DMS153 treated with DMSO at 0.1 percent for 48 hours (cell line): ENCODE measurements at regions not wholly inside any gene's neighbourhood (a gene's known extent, or its start where the extent isn't known, plus 50 kb on each side); places are given as distances from the start of the nearest gene placed in this dataset.
"Not testable (repeated sequence)": the region's sequence is repeated elsewhere in the genome, so short reads cannot be mapped to it uniquely, and the experiment has no call there.

Experiments used
- DNase-seq: peaks from one replicate; lab custom pipeline; 2025; ENCODE audit not compliant: unreplicated experiment; lab: John Stamatoyannopoulos, UW

- no peak for DNase-seq
These were observed 51.9 kb upstream of the NMUR2 start for GRCh38 chr5:152456815-152457443.

DNA sequence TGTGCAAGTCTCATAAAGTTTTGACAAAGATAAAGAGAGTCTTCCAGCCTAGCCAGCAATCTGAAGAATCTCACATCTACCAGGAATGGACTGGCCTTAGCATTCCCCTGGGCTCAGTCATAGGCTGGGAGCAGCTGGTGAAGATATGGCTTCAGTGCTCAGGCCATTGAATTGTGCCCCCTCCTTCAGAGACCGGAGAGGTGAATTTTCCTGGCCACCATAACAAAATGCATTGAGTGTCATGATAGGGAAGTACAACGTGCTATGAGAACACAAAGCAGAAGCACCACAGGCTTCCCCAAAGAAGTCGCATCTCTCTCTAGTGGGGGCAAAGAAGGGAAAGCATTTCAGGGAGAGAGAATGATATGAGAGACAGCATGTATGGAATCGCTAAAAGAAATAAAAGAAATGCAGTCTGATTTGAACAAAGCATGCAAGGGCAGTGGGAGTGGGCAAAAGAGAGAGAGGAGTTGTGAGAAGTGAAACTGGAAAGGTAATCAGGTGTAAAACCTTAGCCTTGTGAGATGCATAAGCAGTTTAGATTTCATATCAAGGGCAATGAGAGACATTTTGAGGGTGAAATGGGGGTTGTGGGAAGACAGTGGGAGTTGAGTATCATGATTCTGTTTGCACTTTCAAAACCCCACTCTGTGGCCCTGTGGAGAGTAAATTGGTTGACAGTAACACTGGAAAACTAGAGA lies 57.1 kb upstream of the NMUR2 start:
- DNase-seq = peak; percentile 11

DNA sequence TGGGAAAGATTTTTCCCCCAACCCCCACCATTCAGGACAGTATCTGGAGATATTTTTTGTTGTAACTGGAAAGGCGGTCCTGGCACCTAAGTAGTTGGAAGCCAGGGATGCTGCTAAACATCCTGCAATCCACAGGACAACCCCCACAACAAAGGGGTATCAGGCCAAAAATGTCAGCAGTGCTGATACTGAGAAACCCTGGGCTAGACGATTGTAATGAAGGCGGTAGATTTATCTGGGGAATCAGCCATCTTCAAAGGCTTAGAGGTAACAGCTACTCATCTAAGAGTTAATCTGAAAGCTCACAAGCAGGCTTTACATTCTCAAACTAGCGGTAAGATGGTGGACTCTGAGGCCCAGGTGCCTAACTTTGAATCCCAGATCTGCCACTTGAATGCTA lies 59.0 kb upstream of the NMUR2 start:
- no peak for DNase-seq

DNA sequence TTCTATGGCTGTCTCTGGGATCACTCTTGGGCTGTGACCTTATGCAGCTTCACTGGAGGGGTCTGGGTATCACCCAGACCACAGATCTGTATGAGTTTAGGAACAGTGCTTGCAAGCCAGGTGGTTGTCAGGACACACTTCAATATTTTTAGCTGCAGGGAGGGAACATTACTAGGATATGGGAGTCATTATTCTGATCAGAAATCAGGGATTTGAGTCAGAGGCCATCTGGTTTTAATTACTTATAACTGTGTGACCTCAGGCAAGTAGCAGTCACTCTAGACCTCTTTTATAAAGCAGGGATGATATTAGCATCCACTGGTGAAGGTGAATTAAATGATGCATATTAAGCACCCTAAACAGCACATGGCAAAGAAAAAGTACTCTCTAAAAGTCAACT lies 60.1 kb upstream of the NMUR2 start:
- DNase-seq = no peak

DNA sequence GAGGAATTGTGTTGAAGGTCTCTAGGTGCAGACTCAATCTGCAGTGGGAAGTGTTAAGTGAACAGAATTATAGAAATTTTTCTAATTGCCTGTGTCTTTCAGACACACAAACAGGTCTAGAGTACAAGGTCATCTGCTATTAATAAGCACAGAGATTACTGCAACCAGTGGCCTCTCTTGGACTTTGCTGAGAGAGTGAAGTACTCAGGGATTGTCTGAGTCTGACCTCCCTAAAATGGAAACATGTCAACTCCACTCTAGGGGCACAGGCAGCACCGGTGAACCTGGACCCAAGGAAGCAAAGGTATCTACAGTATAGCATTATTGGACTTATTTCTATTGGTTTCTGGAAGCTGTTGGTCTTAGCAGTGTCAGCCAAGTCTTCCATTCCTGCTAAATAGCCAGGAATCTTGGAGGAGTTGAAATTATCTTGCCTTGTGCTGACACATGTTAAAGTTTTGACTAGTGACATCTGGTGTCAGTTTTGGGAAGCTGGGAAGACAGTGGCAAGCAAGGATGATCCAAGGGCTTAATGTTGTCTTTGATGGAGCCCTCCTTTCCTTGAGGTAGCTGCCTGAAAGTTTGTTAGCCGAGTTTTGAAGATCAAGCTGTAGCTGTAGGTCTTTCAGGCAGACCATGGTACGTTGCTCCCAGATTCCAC lies 61.1 kb upstream of the NMUR2 start:
- no peak for DNase-seq

GRCh38 chr5:152470167-152470566 lies 65.1 kb upstream of the NMUR2 start:
- no peak for DNase-seq

- DNase-seq = no peak
These were observed 67.0 kb upstream of the NMUR2 start for GRCh38 chr5:152472083-152472482.

GRCh38 chr5:152474961-152475360 lies 69.9 kb upstream of the NMUR2 start:
- no peak for DNase-seq

GRCh38 chr5:152477536-152477935 lies 72.5 kb upstream of the NMUR2 start:
- no peak for DNase-seq

DNA sequence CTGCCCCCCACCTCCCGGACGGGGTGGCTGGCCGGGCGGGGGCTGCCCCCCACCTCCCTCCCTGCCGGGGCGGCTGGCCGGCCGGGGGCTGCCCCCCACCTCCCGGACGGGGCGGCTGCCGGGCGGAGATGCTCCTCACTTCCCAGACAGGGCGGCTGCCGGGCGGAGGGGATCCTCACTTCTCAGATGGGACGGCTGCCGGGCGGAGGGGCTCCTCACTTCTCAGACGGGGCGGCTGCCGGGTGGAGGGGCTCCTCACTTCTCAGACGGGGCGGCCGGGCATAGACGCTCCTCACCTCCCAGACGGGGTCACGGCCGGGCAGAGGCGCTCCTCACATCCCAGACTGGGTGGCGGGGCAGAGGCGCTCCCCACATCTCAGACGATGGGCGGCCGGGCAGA lies 74.8 kb upstream of the NMUR2 start:
- DNase-seq = not testable (repeated sequence)

GRCh38 chr5:152480677-152481076 lies 75.6 kb upstream of the NMUR2 start:
- not testable (repeated sequence) for DNase-seq

GRCh38 chr5:152487130-152487529 lies 82.1 kb upstream of the NMUR2 start:
- no peak for DNase-seq

DNA sequence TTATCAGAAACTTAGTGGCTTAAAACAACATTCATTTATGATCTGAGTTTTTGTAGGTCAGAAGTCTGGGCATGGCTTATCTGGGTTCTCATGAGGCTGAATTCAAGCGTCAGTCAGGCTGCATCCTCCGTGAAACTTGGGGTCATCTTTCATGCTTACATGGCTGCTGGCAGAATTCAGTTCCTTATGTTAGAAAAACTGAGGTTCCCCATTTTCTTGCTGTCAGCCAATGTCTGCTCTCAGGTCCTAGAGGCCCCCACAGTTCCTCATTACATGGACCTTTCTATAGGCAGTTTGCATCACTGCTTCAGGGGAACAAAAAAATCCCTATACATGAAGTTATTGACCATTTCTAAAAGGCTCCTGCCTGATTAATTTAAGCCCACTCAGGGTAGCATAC lies 83.8 kb upstream of the NMUR2 start:
- DNase-seq = no peak

- no peak for DNase-seq
These were observed 94.9 kb upstream of the NMUR2 start for GRCh38 chr5:152499814-152500535.

GRCh38 chr5:152501294-152501693 lies 96.2 kb upstream of the NMUR2 start:
- no peak for DNase-seq

DNA sequence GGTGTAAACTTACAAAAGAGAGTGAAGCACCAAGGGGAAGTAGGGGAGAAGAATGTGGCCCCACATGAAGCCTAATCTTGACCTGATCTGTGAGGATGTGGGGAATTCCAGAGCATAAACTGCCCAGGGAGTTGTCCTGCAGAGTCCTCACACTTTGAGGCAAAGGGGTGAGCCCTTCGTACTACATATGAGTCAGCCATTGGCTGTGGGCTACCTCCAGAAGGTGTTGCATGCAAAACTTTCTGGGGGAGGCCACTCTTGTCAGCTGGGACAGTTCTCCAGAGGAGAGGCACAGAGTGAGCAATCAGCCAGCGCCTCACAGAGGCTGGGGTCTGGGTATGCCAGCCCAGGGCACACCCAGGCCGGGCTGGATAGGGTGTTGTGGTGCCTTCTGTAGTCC lies 98.1 kb upstream of the NMUR2 start:
- no peak for DNase-seq

GRCh38 chr5:152505442-152506042 lies 100.5 kb upstream of the NMUR2 start:
- DNase-seq = peak; percentile 44

DNA sequence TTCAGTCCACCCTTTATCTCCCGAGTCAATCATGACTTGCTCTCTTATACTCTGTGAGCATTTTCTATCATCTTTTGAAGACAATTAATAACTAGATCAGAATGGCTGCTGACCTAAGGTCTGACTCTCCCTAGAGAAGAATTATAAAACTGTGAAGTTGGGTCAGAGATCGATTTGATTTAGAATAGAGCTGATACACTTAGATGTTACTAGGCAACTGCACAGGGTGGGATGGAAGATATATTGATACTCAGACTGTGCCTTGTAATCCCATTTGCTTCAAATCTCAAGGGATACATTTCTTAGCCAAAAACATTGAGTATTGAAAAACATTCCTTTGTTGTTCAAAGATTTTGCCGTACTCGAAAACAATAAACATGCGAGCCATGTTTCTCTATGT lies 106.0 kb upstream of the NMUR2 start:
- no peak for DNase-seq

- no peak for DNase-seq
These were observed 106.6 kb upstream of the NMUR2 start for GRCh38 chr5:152511531-152512132.

DNA sequence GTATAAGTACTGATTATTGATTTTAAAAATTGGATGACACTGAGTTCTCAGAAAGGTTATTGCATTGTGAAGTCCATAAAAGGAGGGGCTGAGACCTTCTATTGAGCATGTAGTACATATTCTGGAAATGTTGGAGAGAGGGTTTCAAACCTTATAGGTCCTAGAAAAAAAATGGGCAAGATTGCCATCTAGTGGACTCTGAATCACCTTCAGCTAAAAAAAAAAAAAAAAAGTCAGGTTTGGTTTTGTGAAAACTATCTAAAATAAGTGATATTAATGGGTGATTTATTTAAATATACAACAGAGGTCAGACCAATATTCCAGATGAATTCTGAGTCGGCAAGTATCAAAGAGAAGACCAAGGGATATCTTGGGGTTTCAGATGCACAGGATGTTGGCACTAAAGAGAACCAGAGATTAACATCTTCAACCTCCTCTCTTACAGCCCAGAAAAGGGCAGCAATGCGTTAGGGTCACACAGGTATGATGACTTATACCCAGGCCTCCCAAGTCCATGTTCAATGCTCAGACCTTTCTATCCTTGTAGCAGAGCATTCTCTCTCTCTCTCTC lies 109.8 kb upstream of the NMUR2 start:
- no peak for DNase-seq

DNA sequence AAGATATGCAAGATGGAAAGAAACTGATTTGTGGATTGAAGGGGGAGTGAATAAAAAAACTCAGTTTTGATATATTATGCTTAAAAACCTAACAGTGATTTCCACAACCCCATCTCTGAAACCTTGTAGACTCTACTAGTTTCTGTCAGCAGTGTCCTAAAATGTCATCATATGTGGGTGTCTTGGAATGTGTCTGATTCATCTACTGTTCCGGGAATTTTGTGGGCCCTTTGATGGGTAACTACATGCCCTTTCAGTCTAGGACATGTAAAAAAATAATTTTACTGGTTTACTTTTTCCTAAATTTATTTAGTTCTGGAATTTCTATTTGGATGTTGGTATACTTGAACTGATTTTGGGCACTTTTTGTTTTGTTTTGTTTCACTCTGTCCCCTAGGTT lies 118.9 kb upstream of the NMUR2 start:
- DNase-seq = no peak
